GM18858 (cell line): ENCODE measurements at regions not wholly inside any gene's neighbourhood (a gene's known extent, or its start where the extent isn't known, plus 50 kb on each side); places are given as distances from the start of the nearest gene placed in this dataset.

Experiments
- ATAC-seq: cut with Tn5 transposase; IDR thresholded peaks from one replicate; pipeline ENCODE4 v1.9.1; 2021; ENCODE audit not compliant: unreplicated experiment

DNA sequence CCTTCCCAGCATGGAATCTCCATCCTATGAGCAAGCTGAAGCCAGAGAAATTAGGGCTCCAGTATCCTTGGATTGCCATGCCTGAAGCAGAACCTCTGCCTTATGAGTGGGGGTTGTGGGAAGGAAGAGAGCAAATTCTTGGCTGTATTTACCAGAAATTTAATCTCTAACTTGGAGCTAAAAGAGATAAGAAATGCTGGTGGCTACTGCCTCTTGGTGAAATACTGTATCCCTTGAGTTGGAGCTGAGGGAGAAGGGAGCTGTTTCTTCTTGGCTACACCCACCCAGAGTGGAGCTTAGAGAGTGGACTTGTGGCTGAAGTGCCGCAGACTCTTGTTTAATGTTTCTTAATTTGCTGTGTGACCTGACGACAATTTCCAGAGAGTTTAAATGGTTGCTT lies 447.3 kb downstream of the ARHGEF28 start:
- ATAC-seq = no peak

- ATAC-seq = no peak
Measured at GRCh38 chr5:74072646-74073045, 446.6 kb downstream of the ARHGEF28 start.

GRCh38 chr5:74070766-74071165 lies 444.8 kb downstream of the ARHGEF28 start:
- no peak for ATAC-seq

- no peak for ATAC-seq
Measured at GRCh38 chr5:74069741-74070140, 443.7 kb downstream of the ARHGEF28 start.

GRCh38 chr5:74067748-74068541 lies 441.9 kb downstream of the ARHGEF28 start:
- no peak for ATAC-seq

GRCh38 chr5:74064911-74065310 lies 438.9 kb downstream of the ARHGEF28 start:
- no peak for ATAC-seq

- ATAC-seq = no peak
Measured at GRCh38 chr5:74064225-74064624, 438.2 kb downstream of the ARHGEF28 start.

GRCh38 chr5:74063821-74064220 lies 437.8 kb downstream of the ARHGEF28 start:
- ATAC-seq = no peak

- no peak for ATAC-seq
Measured at GRCh38 chr5:74063346-74063745, 437.4 kb downstream of the ARHGEF28 start.

DNA sequence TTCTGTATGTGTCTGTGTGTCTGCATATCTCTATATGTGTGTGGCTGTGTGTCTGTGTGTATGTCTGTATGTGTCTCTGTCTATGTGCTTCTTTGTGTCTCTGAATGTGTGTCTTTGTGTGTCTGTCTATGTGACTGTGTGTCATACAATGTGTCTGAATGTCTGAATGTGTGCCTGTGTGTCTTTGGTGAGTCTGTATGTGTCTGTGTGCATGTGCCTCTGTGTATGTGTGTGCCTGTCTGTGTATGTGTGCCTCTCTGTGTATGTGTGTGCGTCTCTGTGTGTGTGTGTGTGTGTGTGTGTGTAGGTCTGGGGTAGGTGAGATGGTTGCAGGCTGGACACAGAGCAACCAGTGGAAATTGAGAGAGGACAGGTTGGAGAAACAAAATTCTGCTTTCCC lies 435.3 kb downstream of the ARHGEF28 start:
- no peak for ATAC-seq

- ATAC-seq = no peak
Measured at GRCh38 chr5:74059706-74060105, 433.7 kb downstream of the ARHGEF28 start.

DNA sequence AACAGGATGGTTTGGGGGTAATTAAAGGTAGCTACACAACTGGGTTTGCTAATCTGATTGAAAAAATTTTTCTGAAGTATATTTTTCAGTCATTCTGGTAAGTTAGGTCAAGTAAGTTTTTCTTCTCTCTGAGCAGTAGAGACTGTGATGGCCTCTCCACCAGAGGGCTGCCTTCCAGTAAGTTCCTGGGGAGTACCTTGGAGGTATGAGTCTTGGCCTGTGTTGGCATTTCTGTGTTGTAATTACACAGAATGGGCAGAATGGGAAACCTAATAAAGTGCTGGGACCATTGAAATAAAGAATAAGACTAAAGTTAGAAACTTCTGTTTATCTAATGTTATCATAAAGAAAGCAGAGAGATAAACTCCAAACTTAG lies 430.8 kb downstream of the ARHGEF28 start:
- no peak for ATAC-seq

DNA sequence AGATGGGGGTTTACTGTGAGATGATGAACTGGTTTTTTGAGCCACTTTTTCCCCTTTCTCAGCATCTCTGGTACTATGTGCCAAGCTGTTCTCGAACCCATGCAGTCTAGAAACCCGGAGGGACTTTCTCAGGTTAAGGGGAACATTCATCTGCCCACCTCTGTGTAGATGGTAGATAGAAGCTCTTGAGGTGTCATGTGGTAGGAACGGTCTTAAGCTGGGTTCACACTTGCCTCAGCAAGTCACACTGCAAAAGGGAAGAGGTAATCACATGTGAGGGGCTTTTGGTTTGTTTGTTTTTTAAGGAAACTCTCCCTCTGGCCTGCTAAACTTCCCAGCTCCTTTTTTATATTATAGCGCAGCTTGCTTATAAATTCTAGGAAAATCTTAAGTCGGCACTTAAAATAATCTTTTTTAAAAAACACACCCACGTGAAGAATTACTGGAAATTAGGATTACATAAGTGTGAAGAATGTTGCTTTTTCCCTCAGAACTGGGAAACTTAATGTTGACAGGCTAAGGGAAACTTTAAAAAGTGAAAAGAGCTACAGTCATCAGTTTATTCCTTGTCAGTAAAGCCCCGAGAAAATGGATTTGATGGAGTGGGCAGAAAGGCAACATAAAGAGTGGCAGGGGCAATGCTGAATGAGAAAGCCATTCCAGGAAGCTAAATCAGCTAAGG lies 430.3 kb downstream of the ARHGEF28 start:
- no peak for ATAC-seq

GRCh38 chr5:74055486-74056106 lies 429.6 kb downstream of the ARHGEF28 start:
- ATAC-seq = no peak

GRCh38 chr5:74054641-74055421 lies 428.8 kb downstream of the ARHGEF28 start:
- no peak for ATAC-seq

- ATAC-seq = no peak
Measured at GRCh38 chr5:74054139-74054538, 428.1 kb downstream of the ARHGEF28 start.

DNA sequence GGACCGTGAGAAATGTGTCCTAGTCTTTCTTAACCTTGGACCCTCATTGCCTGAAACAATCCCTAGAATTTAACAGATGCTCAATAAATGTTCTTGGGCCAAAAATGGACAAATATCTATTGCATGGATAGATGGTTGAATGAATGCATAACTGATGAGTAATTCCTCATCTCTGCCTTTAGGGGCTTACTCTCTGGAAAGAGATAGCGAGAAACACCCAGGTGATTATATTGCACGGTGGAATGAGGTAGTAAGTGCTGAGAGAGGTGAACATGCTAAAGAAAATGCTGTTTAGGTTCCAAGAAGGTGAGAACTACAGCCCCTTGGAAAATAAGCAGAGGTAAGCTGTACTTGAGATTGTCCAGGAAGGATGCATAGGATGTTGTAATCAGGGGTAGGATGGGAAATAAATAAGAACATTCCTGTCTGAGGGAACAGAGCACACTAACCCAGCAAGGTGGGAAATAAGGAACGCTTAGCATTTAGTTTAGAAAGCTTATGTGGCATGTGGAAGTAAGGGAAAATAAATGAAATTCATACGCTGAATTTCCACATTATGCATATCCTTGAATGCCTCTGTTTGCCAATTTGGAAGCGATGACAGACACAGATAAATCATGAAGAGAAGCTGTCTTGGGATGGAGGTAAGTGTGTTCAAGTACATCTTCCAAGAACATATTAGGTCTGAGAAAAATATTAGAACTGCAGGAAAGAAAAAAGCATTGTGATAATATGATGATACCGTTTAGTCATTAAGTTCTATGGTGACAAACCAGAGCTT lies 426.6 kb downstream of the ARHGEF28 start:
- ATAC-seq = no peak

DNA sequence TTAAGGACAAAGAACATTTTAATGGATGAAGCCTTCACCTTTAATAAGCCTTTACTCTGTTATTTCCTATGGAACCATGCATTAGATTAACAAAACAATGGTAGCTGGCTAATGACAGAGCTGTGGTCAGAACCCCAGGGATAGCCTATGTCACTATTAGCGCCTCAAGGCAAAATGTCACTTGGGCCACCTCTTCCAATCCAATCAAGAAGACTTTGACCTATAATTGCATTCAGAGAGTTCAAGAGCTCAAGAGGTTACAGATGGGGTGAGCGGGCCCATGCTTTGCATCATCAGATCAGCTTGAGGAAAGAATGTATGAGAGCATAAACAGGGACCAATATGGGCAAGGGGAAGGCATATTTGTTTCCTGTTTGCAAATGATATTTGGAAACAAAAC lies 425.1 kb downstream of the ARHGEF28 start:
- no peak for ATAC-seq

DNA sequence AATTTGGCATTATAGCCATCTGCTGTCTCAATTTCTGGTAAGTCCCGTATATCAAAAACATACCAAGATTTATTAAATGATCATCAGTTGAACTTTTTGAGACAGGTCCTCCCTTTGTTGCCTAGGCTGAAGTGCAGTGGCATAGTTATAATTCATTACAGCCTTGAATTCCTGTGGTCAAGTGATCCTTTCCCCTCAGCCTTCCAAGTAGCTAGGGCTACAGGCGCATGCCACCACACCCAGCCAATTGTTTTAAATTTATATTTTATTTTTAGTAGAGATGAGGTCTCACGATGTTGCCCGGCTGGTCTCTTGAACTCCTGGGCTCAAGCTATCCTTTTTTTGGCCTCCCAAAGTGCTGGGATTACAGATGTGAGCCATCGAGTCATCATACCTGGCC lies 418.9 kb downstream of the ARHGEF28 start:
- ATAC-seq = no peak

GRCh38 chr5:74042959-74043358 lies 417.0 kb downstream of the ARHGEF28 start:
- ATAC-seq = no peak

GRCh38 chr5:74042559-74042958 lies 416.6 kb downstream of the ARHGEF28 start:
- no peak for ATAC-seq
